Epithelial cell of esophagus (primary cell): ENCODE measurements at regions not wholly inside any gene's neighbourhood (a gene's known extent, or its start where the extent isn't known, plus 50 kb on each side); places are given as distances from the start of the nearest gene placed in this dataset.

Experiments used
- DNase-seq: peaks from one replicate; pipeline ENCODE4 v3.0.0; 2010; ENCODE audit warnings: low read depth
- H3K4me3 ChIP-seq: 2 replicates; pipeline ENCODE4 v1.5.1; 2011; ENCODE audit warnings: mild to moderate bottlenecking, low read length, control low read depth
- CTCF ChIP-seq: IDR thresholded peaks from 2 replicates; pipeline ENCODE4 v1.5.1; 2011; ENCODE audit warnings: low read depth, mild to moderate bottlenecking, low read length, control low read depth, inconsistent platforms; ENCODE audit not compliant: insufficient read depth; ENCODE audit errors: missing control alignments

DNA sequence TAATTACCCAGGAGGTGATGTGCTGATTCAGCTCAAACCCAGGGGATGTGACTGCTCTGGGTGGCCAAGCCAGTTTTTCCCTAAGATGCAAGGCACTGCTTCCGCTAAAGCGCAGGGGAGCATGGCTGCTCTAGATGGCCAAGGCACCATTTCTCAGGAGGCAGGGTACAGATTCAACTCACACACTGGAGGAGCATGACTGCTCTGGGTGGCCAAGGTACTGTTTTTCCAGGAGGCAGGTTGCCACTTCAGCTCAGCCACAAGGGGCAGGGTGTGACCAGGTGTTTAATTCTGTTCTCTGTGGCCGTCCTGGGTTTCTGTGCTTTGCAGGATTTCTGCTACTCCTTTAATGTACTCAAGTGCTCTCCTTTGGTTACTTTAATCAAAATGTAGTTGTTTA is 659.3 kb upstream of the ARRDC4 start:
- DNase-seq, result no peak
- H3K4me3 ChIP-seq, result no peak overlapping the region
- no peak for TF ChIP-seq CTCF

DNA sequence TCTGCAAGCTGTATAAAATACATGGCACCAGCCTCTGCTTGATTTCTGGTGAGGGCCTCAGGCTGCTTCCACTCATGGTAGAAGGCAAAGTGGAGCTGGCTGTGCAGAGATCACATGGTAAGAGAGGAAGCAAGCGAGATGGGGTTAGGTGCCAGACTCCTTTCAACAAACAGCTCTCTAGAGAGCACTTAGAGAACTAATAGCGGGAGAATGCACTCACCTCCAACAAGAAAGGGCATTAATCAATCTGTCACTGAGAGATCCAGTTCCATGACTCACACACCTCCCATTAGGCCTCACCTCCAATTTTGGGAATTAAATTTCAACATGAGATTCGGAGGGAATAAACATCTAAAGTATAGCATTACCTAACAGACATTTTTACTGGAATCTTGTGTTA is 644.1 kb upstream of the ARRDC4 start:
- no peak overlapping the region for H3K4me3 ChIP-seq
- no peak for TF ChIP-seq CTCF
- DNase-seq, result peak; percentile 3

DNA sequence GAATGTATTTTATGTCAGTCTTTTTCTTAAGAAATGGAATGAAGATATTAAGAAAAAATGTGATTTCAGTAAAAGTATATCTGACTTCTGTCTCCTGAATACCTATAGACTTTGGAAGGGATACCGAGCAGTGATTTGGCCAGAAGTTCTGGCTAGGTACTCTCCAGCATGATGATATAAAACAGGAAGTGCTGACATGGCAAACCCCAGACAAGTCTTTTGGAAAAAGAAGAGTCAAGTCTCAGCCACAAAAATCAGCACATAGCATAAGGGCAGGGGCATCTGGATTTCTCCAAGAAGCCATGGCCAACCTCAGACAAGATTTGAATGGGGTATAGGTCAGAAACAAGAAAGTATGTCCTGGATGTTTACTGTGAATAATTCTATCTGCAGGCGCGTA is 643.3 kb upstream of the ARRDC4 start:
- no peak overlapping the region for H3K4me3 ChIP-seq
- no peak for DNase-seq
- no peak for TF ChIP-seq CTCF

DNA sequence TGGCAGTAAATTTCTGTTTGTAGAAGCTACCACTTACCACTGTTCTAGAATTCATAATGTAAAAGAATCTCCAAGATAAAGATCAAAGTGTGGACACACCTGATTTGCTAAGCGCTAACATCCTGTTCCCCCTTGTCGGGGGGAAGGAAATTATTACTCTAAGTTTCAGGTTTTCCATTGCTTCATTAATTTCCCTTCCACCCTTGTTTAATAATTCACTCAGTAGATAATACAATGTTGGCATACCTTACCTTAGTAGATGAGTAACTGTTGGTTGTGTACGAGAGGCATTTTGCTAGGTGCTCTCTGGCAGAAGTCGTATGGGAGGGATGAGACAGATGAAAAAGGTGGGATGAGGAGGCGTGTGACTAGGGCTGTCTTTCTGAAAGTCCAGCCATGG is 641.2 kb upstream of the ARRDC4 start:
- no peak for DNase-seq
- TF ChIP-seq CTCF, result no peak
- H3K4me3 ChIP-seq, result no peak overlapping the region

GRCh38 chr15:97346221-97346620 is 614.3 kb upstream of the ARRDC4 start:
- no peak for DNase-seq
- no peak for TF ChIP-seq CTCF
- H3K4me3 ChIP-seq, result no peak overlapping the region

DNA sequence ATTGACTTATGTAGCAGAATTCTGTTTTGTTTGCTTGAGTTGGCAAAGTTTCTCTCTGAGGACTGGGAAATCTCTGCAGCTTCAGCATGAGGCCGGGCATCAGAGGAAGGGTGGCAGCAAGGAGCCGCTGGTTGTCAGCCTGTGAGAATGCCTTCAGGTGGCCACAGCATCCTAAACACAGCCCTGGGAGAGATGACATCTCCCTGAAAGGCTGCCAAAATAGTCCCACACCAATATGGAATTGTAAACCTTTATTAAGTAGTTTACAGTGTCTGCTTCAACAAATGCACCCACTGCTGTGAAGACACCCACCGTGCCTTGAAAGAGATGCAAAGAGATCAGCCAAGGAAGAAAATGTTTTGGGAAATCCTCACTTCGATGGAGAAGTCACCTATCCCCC is 609.7 kb upstream of the ARRDC4 start:
- TF ChIP-seq CTCF, result no peak
- no peak overlapping the region for H3K4me3 ChIP-seq
- no peak for DNase-seq

DNA sequence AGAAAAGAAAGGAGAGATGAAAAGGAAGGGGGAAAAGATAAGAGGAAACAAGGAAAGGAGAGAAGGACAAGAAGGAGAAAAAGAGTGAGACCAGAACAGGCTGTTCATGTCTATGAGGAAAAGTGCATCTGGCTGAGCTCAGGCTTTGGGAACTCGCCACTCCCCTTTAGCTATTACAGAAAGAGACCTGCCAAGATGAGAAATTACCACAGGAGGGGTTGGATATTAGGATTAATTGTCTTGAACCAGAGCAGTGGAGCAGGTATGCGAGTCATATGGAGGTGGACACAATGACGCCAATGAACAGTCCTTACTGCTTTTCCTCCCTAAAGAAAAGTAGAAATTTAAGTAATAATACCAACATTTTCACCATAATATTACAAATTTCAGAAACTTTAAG is 577.0 kb upstream of the ARRDC4 start:
- no peak overlapping the region for H3K4me3 ChIP-seq
- TF ChIP-seq CTCF, result no peak
- DNase-seq, result peak; percentile 9
